ENCODE measurements at regions not wholly inside any gene's neighbourhood (a gene's known extent, or its start where the extent isn't known, plus 50 kb on each side); places are given as distances from the start of the nearest gene placed in this dataset.

DNA sequence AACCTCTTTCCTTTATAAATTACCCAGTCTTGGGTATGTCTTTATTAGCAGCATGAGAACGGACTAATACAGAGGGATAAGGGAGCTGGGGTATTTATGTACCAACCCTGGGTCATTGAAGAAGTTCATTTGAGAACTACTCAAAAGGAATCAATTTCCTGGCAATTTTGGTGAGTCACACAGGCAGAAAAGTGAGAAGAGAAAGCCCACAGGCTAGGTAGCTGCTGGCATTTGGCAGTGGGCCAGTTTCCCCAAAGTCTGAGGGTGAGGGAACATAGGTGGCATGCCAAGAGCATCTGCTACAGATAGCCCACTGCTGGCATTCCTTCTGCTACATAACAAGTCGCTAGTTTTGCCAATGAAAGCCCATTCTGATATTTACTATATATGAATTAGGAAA is 411.2 kb downstream of the MID1IP1 start:
- TF ChIP-seq CTCF (IDR thresholded peaks at IDR 0.05 in 8 of 11, conservative IDR thresholded peaks at IDR 0.05 in 3 of 11): no peak
- TF ChIP-seq POLR2A (IDR thresholded peaks at IDR 0.05): no peak
- TF ChIP-seq POLR2AphosphoS5 (IDR thresholded peaks at IDR 0.05): no peak

Measured in spleen (tissue), 7 donors.